ENCODE measurements at regions not wholly inside any gene's neighbourhood (a gene's known extent, or its start where the extent isn't known, plus 50 kb on each side); places are given as distances from the start of the nearest gene placed in this dataset.

DNA sequence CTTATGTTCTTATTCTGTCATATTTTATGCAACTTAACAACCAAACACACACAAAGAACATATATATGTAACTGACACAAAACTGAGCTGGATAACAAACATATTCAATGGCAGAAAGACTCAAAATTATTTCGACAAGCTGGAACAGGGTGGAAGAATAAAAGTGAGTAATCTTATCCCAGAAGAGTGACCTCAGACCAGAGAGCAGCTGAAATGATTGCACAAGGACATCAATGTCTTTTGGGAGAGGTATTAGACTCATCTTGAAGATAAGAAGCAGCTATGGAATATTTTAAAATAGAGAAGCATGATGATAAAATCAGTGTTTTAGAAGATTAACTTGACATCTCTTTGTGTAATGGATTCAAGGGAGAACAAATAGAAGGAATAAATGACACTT is 191.6 kb upstream of the PRDM1 start:
- H3K27ac Mint-ChIP-seq (ENCODE audit: unreplicated experiment) = no peak overlapping the region
- no peaks in the 10 kb centered on the region for H3K4me1 Mint-ChIP-seq (ENCODE audit: low read depth)
- TF ChIP-seq, protein P1, sequence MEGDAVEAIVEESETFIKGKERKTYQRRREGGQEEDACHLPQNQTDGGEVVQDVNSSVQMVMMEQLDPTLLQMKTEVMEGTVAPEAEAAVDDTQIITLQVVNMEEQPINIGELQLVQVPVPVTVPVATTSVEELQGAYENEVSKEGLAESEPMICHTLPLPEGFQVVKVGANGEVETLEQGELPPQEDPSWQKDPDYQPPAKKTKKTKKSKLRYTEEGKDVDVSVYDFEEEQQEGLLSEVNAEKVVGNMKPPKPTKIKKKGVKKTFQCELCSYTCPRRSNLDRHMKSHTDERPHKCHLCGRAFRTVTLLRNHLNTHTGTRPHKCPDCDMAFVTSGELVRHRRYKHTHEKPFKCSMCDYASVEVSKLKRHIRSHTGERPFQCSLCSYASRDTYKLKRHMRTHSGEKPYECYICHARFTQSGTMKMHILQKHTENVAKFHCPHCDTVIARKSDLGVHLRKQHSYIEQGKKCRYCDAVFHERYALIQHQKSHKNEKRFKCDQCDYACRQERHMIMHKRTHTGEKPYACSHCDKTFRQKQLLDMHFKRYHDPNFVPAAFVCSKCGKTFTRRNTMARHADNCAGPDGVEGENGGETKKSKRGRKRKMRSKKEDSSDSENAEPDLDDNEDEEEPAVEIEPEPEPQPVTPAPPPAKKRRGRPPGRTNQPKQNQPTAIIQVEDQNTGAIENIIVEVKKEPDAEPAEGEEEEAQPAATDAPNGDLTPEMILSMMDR (IDR thresholded peaks at IDR 0.05) = no peak
- H3K9me3 Mint-ChIP-seq (ENCODE audit: low read depth) = peaks cover 11% of the 10 kb centered on the region
- H3K27me3 Mint-ChIP-seq (ENCODE audit: low read depth) = peaks cover 8% of the 10 kb centered on the region
- no peaks in the 10 kb centered on the region for H3K36me3 Mint-ChIP-seq (ENCODE audit: low read depth)
- no peak overlapping the region for H3K4me3 Mint-ChIP-seq (ENCODE audit: unreplicated experiment)
- no peak for DNase-seq (ENCODE audit: low spot score)

DNA sequence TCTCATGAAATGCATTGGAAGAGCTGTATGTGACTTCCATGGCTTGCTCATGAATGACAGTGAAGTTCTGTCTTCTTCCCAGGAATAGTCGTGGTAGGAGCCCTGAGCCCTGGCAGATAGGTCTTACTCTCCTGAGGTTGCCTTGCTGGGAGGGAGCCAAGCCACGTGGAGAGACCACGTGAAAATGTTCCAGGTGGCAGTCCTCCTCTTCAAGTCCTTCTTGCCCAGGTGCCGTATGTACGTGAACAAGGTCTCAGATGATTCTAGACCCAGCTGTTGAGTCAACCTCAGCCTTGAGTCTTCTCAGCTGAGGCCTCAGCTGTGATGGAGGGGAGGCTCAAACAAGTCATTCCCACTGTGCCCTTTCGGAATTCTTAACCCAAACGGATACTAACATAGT is 192.4 kb upstream of the PRDM1 start:
- Mint-ChIP-seq H3K9me3 (ENCODE audit: low read depth) (peaks cover 9% of the 10 kb centered on the region), H3K4me3 (ENCODE audit: unreplicated experiment) (no peak overlapping the region), H3K27me3 (ENCODE audit: low read depth) (peaks cover 8% of the 10 kb centered on the region), H3K4me1 (ENCODE audit: low read depth) (no peaks in the 10 kb centered on the region), H3K36me3 (ENCODE audit: low read depth) (no peaks in the 10 kb centered on the region), H3K27ac (ENCODE audit: unreplicated experiment) (no peak overlapping the region)
- DNase-seq (ENCODE audit: low spot score) = no peak
- TF ChIP-seq, protein P1 (IDR thresholded peaks at IDR 0.05) = no peak

DNA sequence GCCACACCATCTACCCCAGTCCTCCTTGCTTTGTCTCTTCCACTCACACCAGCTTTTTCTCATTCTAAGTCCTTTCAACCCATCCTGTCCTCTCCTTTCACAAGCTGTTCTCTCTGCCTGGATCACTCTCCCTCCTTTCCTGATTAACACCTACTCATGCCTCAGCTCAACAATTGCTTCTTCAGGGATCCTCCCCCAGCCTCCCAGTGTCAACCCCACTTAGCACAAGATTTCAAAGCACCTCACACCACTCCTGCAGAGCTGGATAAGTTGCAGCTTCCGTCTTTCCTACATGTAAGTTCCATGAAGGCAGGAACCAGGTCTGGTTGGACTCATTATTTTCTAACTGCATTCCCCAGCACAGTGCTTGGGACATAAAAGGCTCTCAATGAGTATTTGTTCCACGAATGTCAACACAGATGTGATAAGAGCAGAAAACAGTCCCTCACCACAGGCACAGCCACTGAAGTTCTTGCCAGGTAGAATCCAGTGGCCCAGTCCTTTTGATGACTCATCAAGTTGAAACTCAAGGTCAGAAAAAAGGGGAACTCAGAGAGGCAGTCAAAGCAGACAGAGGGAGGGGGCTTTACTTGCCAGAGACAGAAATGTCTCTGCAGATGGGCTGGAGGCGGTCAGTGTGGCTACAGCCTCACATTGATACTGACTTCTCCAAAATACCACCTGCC is 193.4 kb upstream of the PRDM1 start:
- TF ChIP-seq, protein P1 (IDR thresholded peaks at IDR 0.05) = no peak
- peaks cover 9% of the 10 kb centered on the region for H3K9me3 Mint-ChIP-seq (ENCODE audit: low read depth)
- no peaks in the 10 kb centered on the region for H3K4me1 Mint-ChIP-seq (ENCODE audit: low read depth)
- H3K27me3 Mint-ChIP-seq (ENCODE audit: low read depth) = peaks cover 8% of the 10 kb centered on the region
- DNase-seq (ENCODE audit: low spot score) = no peak
- H3K36me3 Mint-ChIP-seq (ENCODE audit: low read depth) = no peaks in the 10 kb centered on the region
- no peak overlapping the region for H3K27ac Mint-ChIP-seq (ENCODE audit: unreplicated experiment)
- H3K4me3 Mint-ChIP-seq (ENCODE audit: unreplicated experiment) = no peak overlapping the region

DNA sequence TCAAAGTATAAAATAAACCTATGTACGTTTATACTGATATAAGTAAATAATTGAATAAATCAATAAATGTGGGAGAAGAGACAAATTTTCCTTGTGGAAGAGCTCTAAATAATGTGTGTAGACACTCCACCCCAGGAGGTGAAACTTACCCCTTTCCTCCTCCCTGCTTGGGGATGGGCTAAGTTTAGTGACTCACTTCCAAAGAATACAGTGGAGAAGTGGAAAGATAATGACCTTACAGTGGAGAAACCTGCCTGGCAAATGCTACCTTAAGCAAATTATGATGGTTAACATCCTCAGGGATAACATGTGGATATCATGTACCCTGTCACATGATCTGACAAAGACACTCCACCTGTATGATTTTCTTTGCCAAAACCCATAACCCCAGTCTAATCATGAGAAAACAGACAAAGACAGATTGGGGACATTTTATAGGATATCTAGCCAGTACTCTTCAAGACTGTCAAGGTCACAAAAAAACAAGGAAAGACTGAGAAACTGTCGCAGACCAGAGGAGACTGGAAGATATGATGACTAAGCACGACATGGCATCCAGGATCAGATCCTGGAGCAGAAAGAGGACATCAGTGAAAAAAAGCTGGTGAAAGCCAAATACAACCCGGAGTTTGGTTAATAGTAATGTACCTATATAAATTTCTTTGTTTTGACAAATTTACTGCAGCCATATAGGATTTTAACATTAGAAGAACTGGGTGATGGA is 195.5 kb upstream of the PRDM1 start:
- peaks cover 8% of the 10 kb centered on the region for H3K27me3 Mint-ChIP-seq (ENCODE audit: low read depth)
- H3K4me1 Mint-ChIP-seq (ENCODE audit: low read depth) = no peaks in the 10 kb centered on the region
- H3K9me3 Mint-ChIP-seq (ENCODE audit: low read depth) = peaks cover 9% of the 10 kb centered on the region
- H3K4me3 Mint-ChIP-seq (ENCODE audit: unreplicated experiment) = no peak overlapping the region
- H3K36me3 Mint-ChIP-seq (ENCODE audit: low read depth) = no peaks in the 10 kb centered on the region
- TF ChIP-seq, protein P1 (IDR thresholded peaks at IDR 0.05) = no peak
- no peak for DNase-seq (ENCODE audit: low spot score)
- H3K27ac Mint-ChIP-seq (ENCODE audit: unreplicated experiment) = no peak overlapping the region

DNA sequence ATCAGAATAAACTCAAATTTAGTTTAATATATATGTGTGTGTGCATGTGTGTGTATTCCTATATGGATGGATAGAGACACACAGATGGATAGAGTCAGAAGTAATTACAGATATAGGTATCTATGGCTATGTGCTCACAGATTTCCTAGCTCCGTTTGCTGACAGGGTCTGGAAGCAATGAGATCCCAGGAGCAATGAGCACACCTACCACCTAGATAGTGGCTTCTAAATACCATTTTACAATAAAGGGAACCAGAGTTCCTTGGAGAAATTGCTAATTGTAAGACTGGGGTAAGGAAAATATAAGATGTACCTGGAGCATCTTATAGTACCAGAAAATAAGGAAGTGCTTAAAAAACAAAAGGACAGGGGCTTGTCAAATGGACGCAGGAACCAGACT is 196.2 kb upstream of the PRDM1 start:
- Mint-ChIP-seq H3K36me3 (ENCODE audit: low read depth) (no peaks in the 10 kb centered on the region), H3K4me3 (ENCODE audit: unreplicated experiment) (no peak overlapping the region), H3K4me1 (ENCODE audit: low read depth) (no peaks in the 10 kb centered on the region)

More for the DNA sequence above, 196.2 kb upstream of the PRDM1 start:
- Mint-ChIP-seq H3K27me3 (ENCODE audit: low read depth) (peaks cover 8% of the 10 kb centered on the region), H3K27ac (ENCODE audit: unreplicated experiment) (no peak overlapping the region), H3K9me3 (ENCODE audit: low read depth) (peaks cover 9% of the 10 kb centered on the region)
- no peak for DNase-seq (ENCODE audit: low spot score)
- TF ChIP-seq, protein P1 (IDR thresholded peaks at IDR 0.05) = no peak
